Keratinocyte (primary cell): ENCODE measurements at regions not wholly inside any gene's neighbourhood (a gene's known extent, or its start where the extent isn't known, plus 50 kb on each side); places are given as distances from the start of the nearest gene placed in this dataset.

ENCODE experiments used
- CTCF ChIP-seq, 3 experiments: IDR thresholded peaks in 1 of 3; conservative IDR thresholded peaks in 1 of 3; optimal IDR thresholded peaks in 1 of 3; 2 replicates in 2 of 3; 3 replicates in 1 of 3; pipeline versions ENCODE3 to v1.5.1; 2011; ENCODE audit warnings: low read length in 3 of 3, mild to moderate bottlenecking in 3 of 3, moderate library complexity in 2 of 3, control low read depth in 1 of 3, inconsistent platforms in 1 of 3; ENCODE audit not compliant: insufficient read depth in 2 of 3; ENCODE audit errors: extremely low read depth in 1 of 3
- EZH2 ChIP-seq: IDR thresholded peaks from one replicate; pipeline ENCODE4 v1.6.1; 2012; ENCODE audit warnings: inconsistent platforms, mild to moderate bottlenecking, low read length, moderate library complexity

DNA sequence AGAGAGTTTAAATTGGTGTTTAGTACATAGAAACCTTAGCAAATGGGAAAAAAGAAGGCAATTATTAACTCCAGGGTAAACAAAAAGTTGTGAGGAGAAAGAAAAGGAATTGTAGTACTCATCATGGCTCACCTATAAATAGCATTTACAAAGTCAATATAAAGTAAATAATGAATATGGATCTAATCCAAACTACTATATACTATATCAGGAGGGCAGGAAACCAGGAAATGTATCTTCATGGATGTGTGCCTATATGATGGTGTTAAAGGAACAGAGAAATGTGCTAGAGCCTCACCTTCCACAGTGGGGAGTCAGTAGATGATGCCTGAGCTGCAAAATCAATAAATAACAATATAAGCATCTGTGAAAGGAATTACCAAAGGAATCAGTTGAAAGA is 208.9 kb downstream of the FAM43A start:
- TF ChIP-seq CTCF (optimal IDR thresholded peaks at IDR 0.05 in 1 of 3, IDR thresholded peaks at IDR 0.05 in 1 of 3, conservative IDR thresholded peaks at IDR 0.05 in 1 of 3; ENCODE audit: extremely low read depth in 1 of 3, insufficient read depth in 2 of 3, low read length in 3 of 3) (no peak), EZH2 (no peak)
